T-cell (primary cell): ENCODE measurements at regions not wholly inside any gene's neighbourhood (a gene's known extent, or its start where the extent isn't known, plus 50 kb on each side); places are given as distances from the start of the nearest gene placed in this dataset.

Experiments used
- ATAC-seq, 4 experiments: fragments of 200-7000 bp in 3 of 4; fragments of 150-1000 bp in 1 of 4; cut with Tn5 transposase; replicated peaks in 1 of 4; 1 replicate in 3 of 4; 2 replicates in 1 of 4; pipeline ENCODE4 v1.10.0; 2021; ENCODE audit warnings: moderate library complexity in 3 of 4, mild to moderate bottlenecking in 2 of 4, moderate number of reproducible peaks in 1 of 4
- CTCF ChIA-PET, 2 donors: fragments of 300-600 bp; sonication (Branson Sonifier 250); formaldehyde crosslinking; loops; one replicate each; lab custom pipeline; 2022; ENCODE audit warnings: antibody characterized with exemption in 2 of 2; lab: Charles Lee
- POLR2A ChIA-PET, 2 donors: fragments of 300-600 bp; sonication (Branson Sonifier 250); formaldehyde crosslinking; loops; one replicate each; lab custom pipeline; 2022; ENCODE audit warnings: antibody characterized with exemption in 2 of 2; lab: Charles Lee
- DNase-seq, 35 experiments: peaks; one replicate each; pipeline versions ENCODE4 v3.0.0 to v3.0.0-alpha.2; 2013 to 2023
- H3K27ac ChIP-seq: one replicate; pipeline ENCODE4 v1.5.1; 2013; ENCODE audit warnings: low read length
- H3K27me3 ChIP-seq, 2 experiments: replicated peaks in 1 of 2; 1 replicate in 1 of 2; 2 replicates in 1 of 2; pipeline versions ENCODE4 v1.6.1 to v1.7.0; 2013; ENCODE audit warnings: low read length in 1 of 2, mixed read lengths in 1 of 2; ENCODE audit not compliant: control insufficient read depth in 2 of 2, insufficient read depth in 2 of 2; ENCODE audit errors: extremely low read depth in 1 of 2
- H3K36me3 ChIP-seq, 2 donors: 1 replicate in 1 of 2; 2 replicates in 1 of 2; pipeline versions ENCODE4 v1.6.1 to v1.7.0; 2013; ENCODE audit warnings: low read length in 1 of 2; ENCODE audit not compliant: control insufficient read depth in 2 of 2, insufficient read depth in 1 of 2; ENCODE audit errors: extremely low read depth in 1 of 2
- H3K4me1 ChIP-seq, 2 experiments: 1 replicate in 1 of 2; 2 replicates in 1 of 2; pipeline versions ENCODE4 v1.6.1 to v1.7.0; 2013; ENCODE audit warnings: low read length in 2 of 2, mixed read lengths in 1 of 2; ENCODE audit not compliant: insufficient read depth in 2 of 2, control insufficient read depth in 1 of 2; ENCODE audit errors: extremely low read depth in 1 of 2
- H3K4me3 ChIP-seq, 2 donors: 1 replicate in 1 of 2; 2 replicates in 1 of 2; pipeline versions ENCODE4 v1.5.1 to v1.7.0; 2013; ENCODE audit warnings: mild to moderate bottlenecking in 2 of 2, low read length in 1 of 2, moderate library complexity in 1 of 2; ENCODE audit not compliant: control insufficient read depth in 1 of 2; ENCODE audit errors: extremely low read depth in 1 of 2
- H3K9me3 ChIP-seq: 2 replicates; pipeline ENCODE4 v1.7.0; 2013
- H3K27ac Mint-ChIP-seq, 2 donors: one replicate each; pipeline ENCODE4 v1.8.0; 2020 to 2021; ENCODE audit warnings: mild to moderate bottlenecking in 2 of 2, mixed read lengths in 2 of 2
- H3K27me3 Mint-ChIP-seq, 2 donors: one replicate each; pipeline ENCODE4 v1.8.0; 2021 to 2022; ENCODE audit warnings: mixed read lengths in 2 of 2
- H3K36me3 Mint-ChIP-seq: one replicate; pipeline ENCODE4 v1.8.0; 2021; ENCODE audit warnings: mixed read lengths
- H3K4me1 Mint-ChIP-seq, 3 donors: one replicate each; pipeline ENCODE4 v1.8.0; 2020 to 2022; ENCODE audit warnings: mixed read lengths in 3 of 3, mild to moderate bottlenecking in 1 of 3
- H3K4me3 Mint-ChIP-seq, 3 donors: one replicate each; pipeline ENCODE4 v1.8.0; 2020 to 2022; ENCODE audit warnings: mild to moderate bottlenecking in 3 of 3, mixed read lengths in 3 of 3, moderate library complexity in 3 of 3
- H3K9me3 Mint-ChIP-seq, 3 donors: one replicate each; pipeline ENCODE4 v1.8.0; 2020 to 2022; ENCODE audit warnings: mixed read lengths in 3 of 3
- WGBS: methylation state at CpG from one replicate; pipeline ENCODE4 v1.1.5; 2013; ENCODE audit warnings: missing lambda C conversion rate; ENCODE audit not compliant: insufficient coverage; 5-methylcytosine and 5-hydroxymethylcytosine counted together

DNA sequence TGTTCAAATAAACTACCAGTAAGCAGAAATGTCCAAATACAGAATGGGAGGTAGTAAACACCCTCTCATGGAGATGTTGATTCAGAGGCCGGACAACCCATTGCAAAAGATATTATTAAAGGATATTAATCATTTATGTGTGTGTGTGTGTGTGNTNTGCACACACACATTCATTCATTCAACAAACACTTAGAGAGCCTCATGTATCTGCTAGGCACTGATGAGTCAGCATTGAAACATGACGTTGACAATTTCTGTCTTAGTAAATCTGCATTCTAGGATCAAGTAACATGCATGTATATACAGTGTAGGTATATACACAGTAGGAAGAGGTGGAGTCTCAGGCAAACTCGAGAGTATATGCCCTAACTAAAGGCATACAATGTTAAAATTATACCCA, 187.0 kb downstream of the ZNF365 start:
- Mint-ChIP-seq H3K4me3 (no peak overlapping the region), H3K9me3 (peaks cover 0 to 4% (median 0%) of the 10 kb centered on the region in 3 donors), H3K4me1 (no peaks in the 10 kb centered on the region), H3K36me3 (no peaks in the 10 kb centered on the region), H3K27ac (no peak overlapping the region), H3K27me3 (peaks cover 14% of the 10 kb centered on the region in 2 donors)
- DNase-seq, result no peak
- H3K27me3 ChIP-seq, result peaks cover 0 to 3% of the 10 kb centered on the region in 2 experiments
- no peak for ATAC-seq
- no peaks in the 10 kb centered on the region for H3K4me1 ChIP-seq
- ChIA-PET POLR2A (no interaction called here), CTCF (interaction anchor here in 1 of 2 donors (0.6 kb wide), 1 partner anchor 57 kb away, joined by 5 read pairs; no protein-coding TSS in a partner anchor)
- no peaks in the 10 kb centered on the region for H3K9me3 ChIP-seq
- H3K36me3 ChIP-seq, result no peaks in the 10 kb centered on the region
- no peak overlapping the region for H3K4me3 ChIP-seq
- H3K27ac ChIP-seq, result no peak overlapping the region
- WGBS, result no CpG with 5 or more reads among the region's 3 CpGs

- H3K4me1 ChIP-seq, result no peaks in the 10 kb centered on the region
- no peaks in the 10 kb centered on the region for H3K9me3 ChIP-seq
- Mint-ChIP-seq H3K4me1 (no peaks in the 10 kb centered on the region), H3K27ac (no peak overlapping the region), H3K4me3 (no peak overlapping the region), H3K9me3 (peaks cover 0 to 4% (median 0%) of the 10 kb centered on the region in 3 donors), H3K36me3 (no peaks in the 10 kb centered on the region), H3K27me3 (peaks cover 13 to 14% of the 10 kb centered on the region in 2 donors)
- H3K27me3 ChIP-seq, result peaks cover 0 to 3% of the 10 kb centered on the region in 2 experiments
- no peaks in the 10 kb centered on the region for H3K36me3 ChIP-seq
- WGBS, result no CpG with 5 or more reads among the region's 2 CpGs
- no peak overlapping the region for H3K4me3 ChIP-seq
- H3K27ac ChIP-seq, result no peak overlapping the region
- no peak for ATAC-seq
- ChIA-PET CTCF (no interaction called here), POLR2A (no interaction called here)
- no peak for DNase-seq
These were observed 187.9 kb downstream of the ZNF365 start for GRCh38 chr10:62562101-62562500.

DNA sequence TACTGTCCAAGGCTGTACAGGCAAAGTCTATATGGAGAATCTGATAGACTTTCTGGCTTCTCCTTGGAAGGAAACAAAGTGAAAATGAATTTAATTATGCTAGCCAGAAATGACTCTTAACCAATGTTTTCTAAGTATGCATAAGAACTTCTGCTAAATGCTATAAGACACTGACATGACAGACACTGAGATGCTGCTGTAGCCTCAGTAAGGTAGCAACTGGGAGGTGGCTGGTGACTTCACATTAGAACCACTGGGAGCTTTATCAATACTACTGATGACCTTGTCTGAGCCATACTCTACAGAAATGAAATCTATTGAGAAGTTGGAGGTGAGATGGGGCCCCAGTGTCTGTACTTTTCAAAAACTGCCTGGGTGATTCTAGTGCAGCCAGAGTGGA, 188.6 kb downstream of the ZNF365 start:
- Mint-ChIP-seq H3K27ac (no peak overlapping the region), H3K36me3 (no peaks in the 10 kb centered on the region), H3K4me1 (no peaks in the 10 kb centered on the region), H3K4me3 (no peak overlapping the region), H3K27me3 (peaks cover 10 to 14% of the 10 kb centered on the region in 2 donors), H3K9me3 (peaks cover 0 to 4% (median 0%) of the 10 kb centered on the region in 3 donors)
- no peak overlapping the region for H3K27ac ChIP-seq
- no peak overlapping the region for H3K4me3 ChIP-seq
- DNase-seq (no peak), ATAC-seq (no peak)
- CTCF ChIA-PET, result no interaction called here
- no peaks in the 10 kb centered on the region for H3K4me1 ChIP-seq
- POLR2A ChIA-PET, result interaction anchor here in 1 of 2 donors (0.5 kb wide), 1 partner anchor 596 kb away, joined by 3 read pairs; no protein-coding TSS in a partner anchor
- H3K27me3 ChIP-seq, result peaks cover 0 to 3% of the 10 kb centered on the region in 2 experiments
- H3K9me3 ChIP-seq, result no peaks in the 10 kb centered on the region
- no peaks in the 10 kb centered on the region for H3K36me3 ChIP-seq

DNA sequence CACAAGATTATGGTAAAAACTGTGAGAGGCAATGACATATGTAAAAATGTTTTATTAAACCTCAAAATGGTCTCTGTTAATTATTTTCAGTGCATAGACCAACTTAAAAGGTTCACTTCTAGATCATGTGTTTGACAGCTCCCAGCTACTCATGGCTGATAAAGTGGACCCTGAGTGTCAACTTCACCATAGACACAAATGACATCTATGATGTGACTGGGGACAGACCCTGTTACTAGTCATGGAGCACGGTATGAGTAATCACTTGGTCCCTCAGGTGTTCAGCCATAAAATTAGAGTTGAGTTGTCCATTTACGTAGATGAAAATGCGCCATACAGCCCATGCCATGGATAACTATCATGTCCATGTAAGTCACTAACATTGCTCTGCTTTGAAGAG, 199.8 kb downstream of the ZNF365 start:
- no peaks in the 10 kb centered on the region for H3K9me3 Mint-ChIP-seq
- no peak overlapping the region for H3K27ac Mint-ChIP-seq
- H3K4me3 Mint-ChIP-seq, result no peak overlapping the region
- CTCF ChIA-PET, result no interaction called here
- H3K36me3 ChIP-seq, result no peaks in the 10 kb centered on the region
- WGBS, result no CpG with 5 or more reads among the region's 3 CpGs
- no peaks in the 10 kb centered on the region for H3K36me3 Mint-ChIP-seq
- H3K4me1 ChIP-seq, result no peaks in the 10 kb centered on the region
- no peaks in the 10 kb centered on the region for H3K9me3 ChIP-seq
- H3K4me1 Mint-ChIP-seq, result no peaks in the 10 kb centered on the region
- H3K27me3 Mint-ChIP-seq, result peaks cover 3 to 8% of the 10 kb centered on the region in 2 donors
- no peak for ATAC-seq
- DNase-seq, result no peak
- POLR2A ChIA-PET, result interaction anchor here in 1 of 2 donors (0.7 kb wide), 1 partner anchor 941 kb away, joined by 3 read pairs; no protein-coding TSS in a partner anchor
- H3K27me3 ChIP-seq, result peaks cover 0 to 2% of the 10 kb centered on the region in 2 experiments
- H3K4me3 ChIP-seq, result no peak overlapping the region
- no peak overlapping the region for H3K27ac ChIP-seq

- Mint-ChIP-seq H3K36me3 (no peaks in the 10 kb centered on the region), H3K9me3 (no peaks in the 10 kb centered on the region), H3K27me3 (peaks cover 3 to 8% of the 10 kb centered on the region in 2 donors), H3K4me1 (no peaks in the 10 kb centered on the region), H3K27ac (no peak overlapping the region), H3K4me3 (no peak overlapping the region)
- Histone ChIP-seq H3K4me1 (no peaks in the 10 kb centered on the region), H3K36me3 (no peaks in the 10 kb centered on the region), H3K9me3 (no peaks in the 10 kb centered on the region), H3K27ac (no peak overlapping the region), H3K4me3 (no peak overlapping the region), H3K27me3 (peaks cover 0 to 5% of the 10 kb centered on the region in 2 experiments)
- CTCF ChIA-PET, result no interaction called here
- 100% methylated on average over 1 of the region's 4 CpGs for WGBS
- DNase-seq (no peak), ATAC-seq (no peak)
- POLR2A ChIA-PET, result no interaction called here
These were observed 202.9 kb downstream of the ZNF365 start for GRCh38 chr10:62577076-62577475.

GRCh38 chr10:62577666-62578291, 203.6 kb downstream of the ZNF365 start:
- H3K27me3 Mint-ChIP-seq, result peaks cover 3 to 4% of the 10 kb centered on the region in 2 donors
- no peak overlapping the region for H3K27ac Mint-ChIP-seq
- no peak for DNase-seq
- no peaks in the 10 kb centered on the region for H3K9me3 ChIP-seq
- no peaks in the 10 kb centered on the region for H3K36me3 Mint-ChIP-seq
- H3K27me3 ChIP-seq, result peaks cover 0 to 5% of the 10 kb centered on the region in 2 experiments
- no peaks in the 10 kb centered on the region for H3K9me3 Mint-ChIP-seq
- POLR2A ChIA-PET, result no interaction called here
- H3K4me1 Mint-ChIP-seq, result no peaks in the 10 kb centered on the region
- no peak for ATAC-seq
- CTCF ChIA-PET, result interaction anchor here in 1 of 2 donors (0.6 kb wide), 1 partner anchor 1192 kb away, joined by 3 read pairs; no protein-coding TSS in a partner anchor
- H3K36me3 ChIP-seq, result no peaks in the 10 kb centered on the region
- no peaks in the 10 kb centered on the region for H3K4me1 ChIP-seq
- no CpG with 5 or more reads among the region's 2 CpGs for WGBS
- H3K27ac ChIP-seq, result no peak overlapping the region
- no peak overlapping the region for H3K4me3 ChIP-seq
- no peak overlapping the region for H3K4me3 Mint-ChIP-seq
